MCF 10A (cell line): ENCODE measurements at regions not wholly inside any gene's neighbourhood (a gene's known extent, or its start where the extent isn't known, plus 50 kb on each side); places are given as distances from the start of the nearest gene placed in this dataset.
"Not testable (repeated sequence)": the region's sequence is repeated elsewhere in the genome, so short reads cannot be mapped to it uniquely, and the experiment has no call there.

Experiments
- BruUV-seq: library from RNA; stranded (reverse); fragments of 400-500 nt; replicated peaks from 2 replicates; lab custom pipeline; 2021; lab: Mats Ljungman, UMichigan
- CTCF ChIA-PET: fragments of 300-600 bp; sonication (Branson Sonifier 250); formaldehyde crosslinking; extraction: SDS; loops from one replicate; lab custom pipeline; 2021; ENCODE audit warnings: antibody characterized with exemption, inconsistent platforms; lab: Yijun Ruan, JAX
- POLR2A ChIA-PET: fragments of 300-600, 350-650 bp; sonication (Branson Sonifier 250); formaldehyde crosslinking; extraction: SDS; loops from one replicate; lab custom pipeline; 2020; ENCODE audit warnings: antibody characterized with exemption, inconsistent platforms; lab: Yijun Ruan, JAX
- DNase-seq: peaks from one replicate; pipeline ENCODE4 v3.0.0-alpha.2; 2018; ENCODE audit not compliant: unreplicated experiment
- H3K27ac Mint-ChIP-seq: one replicate; pipeline ENCODE4 v1.8.0; 2022; ENCODE audit warnings: mild to moderate bottlenecking, low read depth, mixed read lengths; ENCODE audit not compliant: unreplicated experiment
- H3K27me3 Mint-ChIP-seq: one replicate; pipeline ENCODE4 v1.8.0; 2022; ENCODE audit warnings: mixed read lengths; ENCODE audit not compliant: insufficient read depth, unreplicated experiment
- H3K36me3 Mint-ChIP-seq: one replicate; pipeline ENCODE4 v1.8.0; 2022; ENCODE audit warnings: mild to moderate bottlenecking, moderate library complexity, mixed read lengths; ENCODE audit not compliant: insufficient read depth, unreplicated experiment
- H3K4me1 Mint-ChIP-seq: one replicate; pipeline ENCODE4 v1.8.0; 2022; ENCODE audit warnings: mixed read lengths; ENCODE audit not compliant: insufficient read depth, unreplicated experiment
- H3K4me3 Mint-ChIP-seq: one replicate; pipeline ENCODE4 v1.8.0; 2022; ENCODE audit warnings: mild to moderate bottlenecking, moderate library complexity, mixed read lengths; ENCODE audit not compliant: unreplicated experiment
- H3K9me3 Mint-ChIP-seq: one replicate; pipeline ENCODE4 v1.8.0; 2022; ENCODE audit warnings: mixed read lengths; ENCODE audit not compliant: unreplicated experiment
- intact Hi-C: fragments of 100-400 bp; cut with micrococcal nuclease; formaldehyde crosslinking; loops from 2 replicates; pipeline ENCODE4 v1.14.1; 2022

GRCh38 chr1:146297781-146298574, 69.2 kb upstream of the NOTCH2NLA start:
- H3K9me3 Mint-ChIP-seq = not testable (repeated sequence)

GRCh38 chr1:146292940-146293936, 64.4 kb upstream of the NOTCH2NLA start:
- H3K36me3 Mint-ChIP-seq, H3K4me1 Mint-ChIP-seq, BruUV-seq, POLR2A ChIA-PET, intact Hi-C loops, CTCF ChIA-PET, H3K4me3 Mint-ChIP-seq, H3K27ac Mint-ChIP-seq, H3K27me3 Mint-ChIP-seq, H3K9me3 Mint-ChIP-seq, DNase-seq: not testable (repeated sequence)

More at GRCh38 chr1:146297781-146298574, 69.2 kb upstream of the NOTCH2NLA start:
- CTCF ChIA-PET, H3K36me3 Mint-ChIP-seq, DNase-seq, H3K4me3 Mint-ChIP-seq, H3K27ac Mint-ChIP-seq, H3K4me1 Mint-ChIP-seq, POLR2A ChIA-PET, BruUV-seq, intact Hi-C loops, H3K27me3 Mint-ChIP-seq: not testable (repeated sequence)

- H3K4me1 Mint-ChIP-seq, BruUV-seq, H3K9me3 Mint-ChIP-seq, H3K27ac Mint-ChIP-seq, POLR2A ChIA-PET, CTCF ChIA-PET, H3K27me3 Mint-ChIP-seq, H3K36me3 Mint-ChIP-seq, intact Hi-C loops, DNase-seq, H3K4me3 Mint-ChIP-seq: not testable (repeated sequence)
These were observed 63.6 kb upstream of the NOTCH2NLA start for GRCh38 chr1:146292424-146292823.

- H3K4me1 Mint-ChIP-seq, H3K4me3 Mint-ChIP-seq, POLR2A ChIA-PET, H3K27me3 Mint-ChIP-seq, BruUV-seq, H3K36me3 Mint-ChIP-seq, CTCF ChIA-PET, intact Hi-C loops, H3K27ac Mint-ChIP-seq, DNase-seq, H3K9me3 Mint-ChIP-seq: not testable (repeated sequence)
These were observed 59.1 kb upstream of the NOTCH2NLA start for GRCh38 chr1:146287881-146288280.

- intact Hi-C loops, CTCF ChIA-PET, DNase-seq, H3K27me3 Mint-ChIP-seq, H3K27ac Mint-ChIP-seq, H3K4me3 Mint-ChIP-seq, POLR2A ChIA-PET, H3K9me3 Mint-ChIP-seq, H3K4me1 Mint-ChIP-seq, BruUV-seq, H3K36me3 Mint-ChIP-seq: not testable (repeated sequence)
These were observed 55.9 kb upstream of the NOTCH2NLA start for GRCh38 chr1:146284760-146285159.

GRCh38 chr1:146283527-146283880, 54.7 kb upstream of the NOTCH2NLA start:
- H3K4me3 Mint-ChIP-seq, H3K36me3 Mint-ChIP-seq, H3K27me3 Mint-ChIP-seq, POLR2A ChIA-PET, H3K4me1 Mint-ChIP-seq, BruUV-seq, CTCF ChIA-PET, intact Hi-C loops, H3K9me3 Mint-ChIP-seq, H3K27ac Mint-ChIP-seq, DNase-seq: not testable (repeated sequence)

GRCh38 chr1:146282807-146283526, 54.1 kb upstream of the NOTCH2NLA start:
- intact Hi-C loops, BruUV-seq, H3K36me3 Mint-ChIP-seq, H3K27ac Mint-ChIP-seq, H3K9me3 Mint-ChIP-seq, DNase-seq, POLR2A ChIA-PET, CTCF ChIA-PET, H3K4me1 Mint-ChIP-seq, H3K4me3 Mint-ChIP-seq, H3K27me3 Mint-ChIP-seq: not testable (repeated sequence)

- H3K27ac Mint-ChIP-seq, H3K27me3 Mint-ChIP-seq, DNase-seq, H3K9me3 Mint-ChIP-seq, intact Hi-C loops, H3K4me1 Mint-ChIP-seq, H3K36me3 Mint-ChIP-seq, H3K4me3 Mint-ChIP-seq, BruUV-seq, CTCF ChIA-PET, POLR2A ChIA-PET: not testable (repeated sequence)
These were observed 52.7 kb upstream of the NOTCH2NLA start for GRCh38 chr1:146281522-146281921.
